ENCODE measurements at regions not wholly inside any gene's neighbourhood (a gene's known extent, or its start where the extent isn't known, plus 50 kb on each side); places are given as distances from the start of the nearest gene placed in this dataset.

DNA sequence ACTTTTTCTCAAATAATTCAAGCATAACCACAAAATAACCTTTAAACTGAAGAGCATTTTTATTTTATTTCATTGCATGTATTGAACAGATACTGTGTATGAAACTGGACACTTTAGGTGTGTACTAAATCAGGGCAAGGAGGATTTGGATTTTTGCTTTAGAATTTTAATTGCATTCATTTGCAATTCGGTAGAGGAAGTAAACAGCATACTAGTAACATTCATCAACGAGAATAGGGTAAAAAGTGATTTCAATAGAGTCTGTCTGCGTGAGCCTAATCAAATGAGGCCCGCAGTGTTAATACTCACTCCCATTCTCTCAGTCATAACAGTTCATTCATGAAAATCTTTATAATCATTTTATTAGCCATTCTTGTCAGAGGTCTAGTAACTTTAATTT is 200.2 kb downstream of the SPRY2 start:
- Mint-ChIP-seq H3K27ac (ENCODE audit: unreplicated experiment) (peak overlapping the region; percentile 87), H3K4me3 (ENCODE audit: unreplicated experiment) (no peak overlapping the region), H3K9me3 (ENCODE audit: low read depth) (no peaks in the 10 kb centered on the region), H3K36me3 (ENCODE audit: low read depth) (no peaks in the 10 kb centered on the region), H3K27me3 (ENCODE audit: low read depth) (no peaks in the 10 kb centered on the region), H3K4me1 (ENCODE audit: low read depth) (peaks cover 33% of the 10 kb centered on the region)
- no peak for DNase-seq (ENCODE audit: low spot score)
- TF ChIP-seq, protein P1, sequence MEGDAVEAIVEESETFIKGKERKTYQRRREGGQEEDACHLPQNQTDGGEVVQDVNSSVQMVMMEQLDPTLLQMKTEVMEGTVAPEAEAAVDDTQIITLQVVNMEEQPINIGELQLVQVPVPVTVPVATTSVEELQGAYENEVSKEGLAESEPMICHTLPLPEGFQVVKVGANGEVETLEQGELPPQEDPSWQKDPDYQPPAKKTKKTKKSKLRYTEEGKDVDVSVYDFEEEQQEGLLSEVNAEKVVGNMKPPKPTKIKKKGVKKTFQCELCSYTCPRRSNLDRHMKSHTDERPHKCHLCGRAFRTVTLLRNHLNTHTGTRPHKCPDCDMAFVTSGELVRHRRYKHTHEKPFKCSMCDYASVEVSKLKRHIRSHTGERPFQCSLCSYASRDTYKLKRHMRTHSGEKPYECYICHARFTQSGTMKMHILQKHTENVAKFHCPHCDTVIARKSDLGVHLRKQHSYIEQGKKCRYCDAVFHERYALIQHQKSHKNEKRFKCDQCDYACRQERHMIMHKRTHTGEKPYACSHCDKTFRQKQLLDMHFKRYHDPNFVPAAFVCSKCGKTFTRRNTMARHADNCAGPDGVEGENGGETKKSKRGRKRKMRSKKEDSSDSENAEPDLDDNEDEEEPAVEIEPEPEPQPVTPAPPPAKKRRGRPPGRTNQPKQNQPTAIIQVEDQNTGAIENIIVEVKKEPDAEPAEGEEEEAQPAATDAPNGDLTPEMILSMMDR (IDR thresholded peaks at IDR 0.05): no peak

DNA sequence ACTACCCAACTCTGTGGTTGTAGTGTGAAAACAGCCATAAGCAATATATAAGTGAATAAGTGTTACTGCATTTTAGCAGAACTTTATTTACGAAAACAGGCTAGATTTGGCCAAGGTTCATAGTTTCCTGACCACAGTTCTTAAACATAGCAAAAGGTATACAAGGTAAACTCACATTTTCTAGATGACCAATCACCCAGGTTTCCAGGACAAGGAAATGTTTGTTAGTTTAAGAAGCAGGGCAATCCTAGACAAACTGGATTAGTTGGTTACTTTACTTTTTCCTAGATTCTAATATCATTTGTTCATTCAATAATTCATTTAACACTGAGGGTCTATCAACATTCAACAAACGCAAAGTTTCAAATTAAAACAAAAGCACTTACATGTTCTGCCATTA is 201.7 kb downstream of the SPRY2 start:
- no peaks in the 10 kb centered on the region for H3K36me3 Mint-ChIP-seq (ENCODE audit: low read depth)
- no peak overlapping the region for H3K27ac Mint-ChIP-seq (ENCODE audit: unreplicated experiment)
- H3K27me3 Mint-ChIP-seq (ENCODE audit: low read depth): no peaks in the 10 kb centered on the region
- H3K4me3 Mint-ChIP-seq (ENCODE audit: unreplicated experiment): no peak overlapping the region
- no peak for DNase-seq (ENCODE audit: low spot score)
- TF ChIP-seq, protein P1 (IDR thresholded peaks at IDR 0.05): no peak
- H3K9me3 Mint-ChIP-seq (ENCODE audit: low read depth): no peaks in the 10 kb centered on the region
- H3K4me1 Mint-ChIP-seq (ENCODE audit: low read depth): peaks cover 24% of the 10 kb centered on the region

DNA sequence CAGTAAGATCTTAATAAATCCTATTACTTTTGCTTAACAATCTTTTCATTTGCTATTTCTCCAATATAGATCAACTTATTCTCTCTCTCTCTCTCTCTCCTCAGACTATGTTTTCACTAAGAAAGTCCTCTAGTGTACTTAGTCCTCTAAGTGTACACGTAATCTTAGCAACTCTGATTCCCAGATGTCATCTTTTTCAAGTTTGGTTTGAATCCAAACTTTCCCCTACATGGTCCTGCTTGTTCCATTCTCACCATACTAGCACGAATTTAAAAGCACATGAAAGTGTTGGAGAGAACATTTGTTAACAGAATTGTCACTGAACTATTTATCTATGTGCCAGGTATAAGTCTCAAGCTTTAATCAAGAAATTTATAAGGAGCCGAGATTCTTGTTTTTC is 202.9 kb downstream of the SPRY2 start:
- TF ChIP-seq, protein P1 (IDR thresholded peaks at IDR 0.05): no peak
- Mint-ChIP-seq H3K27ac (ENCODE audit: unreplicated experiment) (no peak overlapping the region), H3K4me3 (ENCODE audit: unreplicated experiment) (no peak overlapping the region), H3K9me3 (ENCODE audit: low read depth) (no peaks in the 10 kb centered on the region), H3K36me3 (ENCODE audit: low read depth) (no peaks in the 10 kb centered on the region), H3K4me1 (ENCODE audit: low read depth) (peaks cover 35% of the 10 kb centered on the region), H3K27me3 (ENCODE audit: low read depth) (no peaks in the 10 kb centered on the region)
- DNase-seq (ENCODE audit: low spot score): no peak

DNA sequence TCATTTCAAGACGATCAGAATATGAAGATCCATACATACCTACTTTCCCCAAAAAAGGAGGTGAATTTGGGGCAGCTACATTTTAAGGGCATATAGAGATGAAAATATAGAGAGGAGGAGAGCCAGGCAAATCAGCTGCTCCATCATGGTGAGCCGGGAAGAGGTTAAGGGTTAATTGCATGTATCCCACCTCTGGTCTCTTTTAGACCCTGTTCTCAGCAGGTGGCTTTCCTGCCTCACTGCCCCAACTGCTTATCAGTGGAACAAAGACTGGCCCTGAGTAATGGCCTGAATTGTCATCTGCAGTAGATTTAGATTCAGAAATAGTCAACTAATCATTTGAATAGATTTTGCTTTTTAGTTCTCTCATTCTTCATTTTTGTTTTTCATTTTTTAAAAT is 206.6 kb downstream of the SPRY2 start:
- no peak overlapping the region for H3K27ac Mint-ChIP-seq (ENCODE audit: unreplicated experiment)
- H3K9me3 Mint-ChIP-seq (ENCODE audit: low read depth): no peaks in the 10 kb centered on the region
- no peak for DNase-seq (ENCODE audit: low spot score)
- H3K4me1 Mint-ChIP-seq (ENCODE audit: low read depth): peaks cover 35% of the 10 kb centered on the region
- TF ChIP-seq, protein P1 (IDR thresholded peaks at IDR 0.05): no peak
- no peaks in the 10 kb centered on the region for H3K27me3 Mint-ChIP-seq (ENCODE audit: low read depth)
- no peak overlapping the region for H3K4me3 Mint-ChIP-seq (ENCODE audit: unreplicated experiment)
- H3K36me3 Mint-ChIP-seq (ENCODE audit: low read depth): no peaks in the 10 kb centered on the region

DNA sequence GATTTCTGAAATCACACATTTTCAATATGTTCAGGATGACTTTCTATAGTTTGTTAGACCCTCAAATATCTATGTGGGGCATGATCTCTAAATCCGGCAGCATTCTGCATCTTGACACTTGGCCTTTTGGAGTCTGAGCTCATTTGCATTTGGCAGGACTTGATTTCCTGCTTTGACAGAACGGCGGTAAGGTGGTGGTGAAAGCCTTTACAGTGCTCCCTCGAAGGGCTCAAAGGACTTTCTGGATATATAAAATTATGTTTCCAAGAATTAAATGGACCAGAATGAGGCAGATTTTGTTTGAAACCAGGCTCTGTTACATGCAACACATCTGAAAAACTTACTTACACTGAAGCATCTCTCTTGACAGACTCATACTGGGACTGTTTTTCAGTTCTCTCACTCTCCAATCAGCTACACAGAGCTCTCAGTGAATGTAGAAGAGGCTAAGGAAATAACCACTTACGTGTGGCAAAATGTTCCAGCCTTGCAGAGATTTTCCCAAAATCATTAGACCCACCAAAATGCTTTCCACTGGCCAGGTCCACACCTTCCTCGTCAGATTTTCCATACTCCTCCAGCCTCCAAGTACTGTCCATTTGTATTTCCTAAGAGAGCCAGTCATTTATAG is 207.2 kb downstream of the SPRY2 start:
- Mint-ChIP-seq H3K4me1 (ENCODE audit: low read depth) (peaks cover 35% of the 10 kb centered on the region), H3K36me3 (ENCODE audit: low read depth) (no peaks in the 10 kb centered on the region), H3K4me3 (ENCODE audit: unreplicated experiment) (peak overlapping the region; percentile 3), H3K27ac (ENCODE audit: unreplicated experiment) (peak overlapping the region; percentile 93), H3K9me3 (ENCODE audit: low read depth) (no peaks in the 10 kb centered on the region), H3K27me3 (ENCODE audit: low read depth) (no peaks in the 10 kb centered on the region)
- TF ChIP-seq, protein P1 (IDR thresholded peaks at IDR 0.05): no peak
- DNase-seq (ENCODE audit: low spot score): no peak
